HG03066 (cell line): ENCODE measurements at regions not wholly inside any gene's neighbourhood (a gene's known extent, or its start where the extent isn't known, plus 50 kb on each side); places are given as distances from the start of the nearest gene placed in this dataset.
"Not testable (repeated sequence)": the region's sequence is repeated elsewhere in the genome, so short reads cannot be mapped to it uniquely, and the experiment has no call there.

Source experiments
- ATAC-seq: cut with Tn5 transposase; IDR thresholded peaks from one replicate; pipeline ENCODE4 v1.9.1; 2021; ENCODE audit warnings: low read depth; ENCODE audit not compliant: unreplicated experiment

DNA sequence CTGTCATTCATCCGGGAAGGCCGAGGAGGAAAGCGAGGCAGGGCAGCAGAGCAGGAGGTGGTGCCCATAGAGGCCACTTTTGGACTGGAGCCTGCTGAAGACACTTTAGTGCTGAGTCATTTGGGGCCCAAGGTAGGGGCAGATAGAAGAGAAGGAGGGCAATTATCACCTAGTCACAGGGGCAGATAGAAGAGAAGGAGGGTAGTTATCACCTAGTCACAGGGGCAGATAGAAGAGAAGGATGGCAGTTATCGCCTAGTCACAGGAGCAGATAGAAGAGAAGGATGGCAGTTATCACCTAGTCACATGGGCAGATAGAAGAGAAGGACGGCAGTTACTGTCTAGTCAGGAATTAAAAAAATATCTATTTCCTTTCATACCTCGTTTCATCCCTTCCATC is 1372.6 kb downstream of the FOXD4L5 start:
- not testable (repeated sequence) for ATAC-seq

DNA sequence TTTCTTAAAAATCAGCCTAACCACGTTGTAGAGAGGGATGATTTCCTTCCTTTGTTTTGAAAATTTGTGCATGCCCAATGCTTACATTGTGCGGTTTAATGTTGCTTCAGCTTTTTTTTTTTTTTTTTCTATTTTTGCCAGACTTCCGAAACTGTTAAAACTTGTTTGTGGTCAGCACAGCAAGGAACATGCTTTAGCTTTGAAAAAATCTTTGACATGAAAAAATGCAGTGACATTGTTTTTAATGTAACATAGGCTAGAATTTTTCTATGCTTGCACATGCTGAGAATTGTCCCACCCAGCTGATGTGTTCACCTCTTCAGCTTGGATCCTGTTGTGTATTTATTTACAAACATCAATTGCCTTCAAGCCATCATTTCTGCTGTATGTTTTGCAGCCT is 1375.9 kb downstream of the FOXD4L5 start:
- ATAC-seq: not testable (repeated sequence)

DNA sequence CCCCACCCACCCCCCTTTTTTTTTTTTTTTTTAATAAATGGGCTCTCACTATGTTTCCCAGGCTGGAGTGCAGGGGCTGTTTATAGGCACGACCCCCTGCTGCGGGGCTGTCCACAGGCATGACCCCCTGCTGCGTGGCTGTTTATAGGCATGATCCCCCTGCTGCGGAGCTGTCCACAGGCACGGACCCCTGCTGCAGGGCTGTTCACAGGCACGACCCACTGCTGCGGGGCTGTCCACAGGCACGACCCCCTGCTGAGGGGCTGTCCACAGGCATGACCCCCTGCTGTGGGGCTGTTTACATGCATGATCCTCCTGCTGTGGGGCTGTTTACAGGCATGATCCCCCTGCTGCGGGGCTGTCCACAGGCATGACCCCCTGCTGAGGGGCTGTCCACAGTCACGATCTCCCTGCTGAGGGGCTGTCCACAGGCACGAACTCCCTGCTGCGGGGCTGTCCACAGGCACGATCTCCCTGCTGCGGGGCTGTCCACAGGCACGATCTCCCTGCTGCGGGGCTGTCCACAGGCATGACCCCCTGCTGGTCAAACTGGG is 1385.3 kb downstream of the FOXD4L5 start:
- ATAC-seq: not testable (repeated sequence)

DNA sequence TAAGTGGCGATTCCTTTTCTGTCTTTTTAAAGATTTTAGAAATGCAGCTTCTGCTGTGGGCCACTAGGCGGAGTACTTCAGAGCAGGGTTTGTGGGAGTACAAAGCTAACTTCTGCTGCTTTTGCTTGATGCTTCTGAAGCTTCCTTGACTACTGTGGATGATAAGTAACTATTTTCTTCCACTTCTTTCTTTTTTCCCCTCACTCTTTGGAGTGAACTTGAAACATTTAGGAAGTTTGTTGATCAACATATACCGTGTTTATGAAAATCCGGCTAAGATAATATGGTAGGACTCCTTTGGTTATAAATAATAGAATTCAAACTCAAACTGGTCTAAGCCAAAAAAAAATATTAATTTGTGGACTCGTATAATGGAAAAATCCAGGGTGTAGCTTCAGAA is 1403.6 kb downstream of the FOXD4L5 start:
- not testable (repeated sequence) for ATAC-seq

- ATAC-seq: not testable (repeated sequence)
These were observed 1408.6 kb downstream of the FOXD4L5 start for GRCh38 chr9:63876380-63876779.

DNA sequence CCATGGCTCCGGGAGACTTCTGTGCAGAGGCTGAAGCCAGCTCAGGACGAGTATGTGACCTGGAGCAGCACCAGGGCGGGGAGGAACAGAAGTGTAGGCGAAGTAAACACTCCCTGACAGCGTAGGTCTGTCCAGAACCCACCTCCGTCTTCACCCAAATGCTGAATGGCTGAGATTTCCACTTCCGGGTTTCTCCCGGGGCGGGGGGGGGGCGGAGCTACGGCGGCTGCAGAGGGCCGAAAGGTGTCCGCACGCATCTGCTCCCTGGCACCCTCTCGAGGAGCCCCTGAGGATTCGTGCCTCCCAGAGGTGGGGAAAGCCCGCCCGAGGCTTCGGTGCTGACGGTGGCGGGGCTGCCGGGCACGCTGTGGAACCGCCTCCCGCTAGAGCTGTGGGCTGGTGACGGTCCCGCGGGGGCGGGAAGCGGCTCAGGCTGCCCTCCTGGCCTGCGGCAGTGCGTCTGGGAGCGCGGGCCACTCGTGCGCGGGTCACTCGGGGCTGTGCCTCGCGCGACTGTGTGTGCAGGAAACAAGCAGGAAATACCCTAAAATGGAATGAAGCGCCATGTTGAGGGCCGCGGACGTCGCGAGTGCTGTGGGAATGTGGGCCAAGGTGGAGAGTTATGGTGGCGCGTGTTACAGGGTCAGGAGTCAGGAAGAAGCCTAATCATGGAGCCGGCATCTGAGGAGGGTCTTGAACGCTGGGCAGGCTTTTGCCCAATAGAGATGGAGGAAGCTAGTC is 1425.4 kb downstream of the FOXD4L5 start:
- no peak for ATAC-seq

- not testable (repeated sequence) for ATAC-seq
These were observed 1425.9 kb downstream of the FOXD4L5 start for GRCh38 chr9:63859090-63859474.

- ATAC-seq: not testable (repeated sequence)
These were observed 1431.8 kb downstream of the FOXD4L5 start for GRCh38 chr9:63853140-63853751.

GRCh38 chr9:63824804-63825203 is 1460.2 kb downstream of the FOXD4L5 start:
- not testable (repeated sequence) for ATAC-seq

GRCh38 chr9:63823375-63824201 is 1461.4 kb downstream of the FOXD4L5 start:
- ATAC-seq: not testable (repeated sequence)

- ATAC-seq: not testable (repeated sequence)
These were observed 1462.2 kb downstream of the FOXD4L5 start for GRCh38 chr9:63822615-63823374.

DNA sequence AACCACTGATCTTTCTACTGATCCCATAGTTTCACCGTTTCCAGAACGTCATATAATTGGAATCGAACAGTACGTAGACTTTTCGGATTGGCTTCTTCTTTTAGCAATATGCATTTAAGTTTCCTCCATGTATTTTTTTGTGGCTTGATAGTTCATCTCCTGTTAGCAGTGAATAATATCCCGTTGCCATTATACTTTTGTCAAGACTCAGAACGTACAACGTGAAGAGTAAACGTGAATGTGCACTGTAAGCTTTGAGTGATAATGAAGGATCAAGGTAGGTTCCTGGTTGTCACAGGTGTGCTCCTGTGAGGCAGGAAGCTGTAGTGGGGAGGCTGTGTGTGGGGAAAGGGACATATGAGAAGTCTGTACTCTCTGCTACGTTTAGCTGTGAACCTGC is 1463.7 kb downstream of the FOXD4L5 start:
- ATAC-seq: not testable (repeated sequence)

DNA sequence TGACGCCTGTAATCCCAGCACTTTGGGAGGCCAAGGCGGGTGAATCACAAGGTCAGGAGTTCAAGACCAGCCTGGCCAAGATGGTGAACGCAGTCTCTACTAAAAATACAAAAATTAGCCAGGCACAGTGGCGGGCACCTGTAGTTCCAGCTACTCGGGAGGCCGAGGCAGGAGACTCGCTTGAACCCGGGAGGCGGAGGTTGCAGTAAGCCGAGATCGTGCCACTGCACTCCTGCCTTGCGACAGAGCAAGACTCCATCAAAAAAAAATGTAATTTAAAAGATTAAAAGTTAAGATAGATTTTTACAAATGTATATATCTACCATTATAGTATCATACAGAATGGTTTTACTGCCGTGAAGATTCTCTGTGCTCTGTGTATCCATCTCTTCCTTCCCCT is 1464.1 kb downstream of the FOXD4L5 start:
- ATAC-seq: not testable (repeated sequence)

GRCh38 chr9:63820383-63820782 is 1464.6 kb downstream of the FOXD4L5 start:
- not testable (repeated sequence) for ATAC-seq

DNA sequence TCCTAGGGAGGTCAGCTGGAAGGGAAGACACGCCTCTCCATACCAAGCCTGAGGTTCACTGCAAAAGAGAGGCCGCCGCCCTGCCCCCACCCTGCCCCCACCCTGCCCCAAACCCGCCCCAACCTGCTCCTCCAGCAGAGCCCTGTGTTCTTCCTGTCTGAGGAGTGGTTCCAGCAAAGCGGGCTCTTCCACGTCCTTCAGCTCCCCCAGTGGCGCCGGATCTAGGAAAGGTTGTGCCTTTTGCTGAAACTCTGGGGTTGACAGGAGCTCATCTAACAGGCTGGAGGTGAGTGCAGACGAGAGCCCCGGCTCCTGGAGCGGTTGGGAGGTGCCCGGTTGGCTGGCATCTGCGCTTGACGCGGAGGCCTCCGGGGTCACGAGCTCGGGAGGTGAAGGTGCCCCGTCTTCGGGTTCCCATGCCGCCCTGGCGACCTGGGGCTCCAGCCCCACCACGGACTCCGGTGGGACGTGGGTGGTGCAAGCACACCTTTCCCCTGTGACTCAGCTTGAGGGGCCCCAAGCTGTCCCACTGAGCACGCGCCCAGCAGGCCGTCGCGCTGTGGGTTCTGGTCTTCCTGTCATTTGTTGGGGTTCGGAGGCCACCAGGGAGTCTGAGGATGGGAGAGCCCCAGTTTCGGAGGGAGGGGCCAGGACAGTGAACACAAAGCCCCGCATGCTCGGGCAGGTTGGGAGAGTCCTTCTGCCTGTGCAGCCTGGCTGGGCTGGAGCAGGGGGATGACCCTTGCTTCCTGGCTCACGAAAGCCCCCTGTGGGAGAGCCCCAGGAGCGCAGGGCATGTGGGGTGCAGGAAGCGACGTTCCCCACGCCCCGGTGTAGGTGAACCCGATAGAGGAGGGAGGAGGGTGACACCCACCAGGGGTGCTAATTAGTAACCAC is 1467.1 kb downstream of the FOXD4L5 start:
- ATAC-seq: peak; percentile 55

DNA sequence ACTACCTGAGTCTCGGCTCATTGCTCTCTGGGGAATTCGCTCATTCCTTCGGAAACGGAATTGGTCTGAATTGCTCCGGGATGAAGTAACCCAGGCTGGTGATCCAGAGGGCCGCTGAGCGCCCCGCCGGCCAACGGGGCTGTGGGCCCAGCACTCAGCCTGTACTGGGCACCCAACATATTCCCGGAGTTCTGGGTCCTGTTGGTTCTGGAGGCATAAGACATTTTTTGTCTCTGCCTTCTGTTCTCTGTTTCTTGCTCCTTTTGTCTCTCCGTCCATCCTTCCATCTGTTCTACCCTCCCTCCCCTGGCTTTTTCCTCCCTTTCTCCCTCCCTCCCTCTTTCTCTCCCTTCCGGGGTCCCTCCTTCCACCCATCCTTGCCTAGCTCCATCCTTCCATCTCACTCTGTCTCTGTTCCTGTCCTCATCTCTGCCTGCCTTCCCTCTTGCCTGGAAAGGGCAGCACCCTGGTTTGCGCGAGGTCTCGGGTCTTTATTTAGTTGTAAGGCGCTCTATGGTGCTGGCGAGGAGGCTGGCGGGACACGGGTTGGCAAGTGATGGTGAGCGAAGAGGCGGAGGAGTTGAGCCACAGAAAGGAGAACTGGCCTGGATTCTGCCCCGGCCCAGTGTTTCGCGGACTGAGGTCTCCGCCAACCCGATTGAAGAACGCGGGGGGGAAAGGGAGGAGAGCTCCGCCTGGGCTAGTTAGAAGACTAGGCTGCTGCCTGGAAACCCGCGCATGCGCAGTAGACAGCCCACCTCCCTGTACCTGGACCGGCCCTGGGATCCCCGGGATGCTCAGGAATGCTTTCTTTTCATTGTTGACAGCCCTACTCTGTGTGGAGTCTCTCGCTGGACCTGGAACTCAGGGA is 1468.0 kb downstream of the FOXD4L5 start:
- peak; percentile 74 for ATAC-seq

- not testable (repeated sequence) for ATAC-seq
These were observed 1469.9 kb downstream of the FOXD4L5 start for GRCh38 chr9:63814970-63815669.
